ENCODE measurements at regions not wholly inside any gene's neighbourhood (a gene's known extent, or its start where the extent isn't known, plus 50 kb on each side); places are given as distances from the start of the nearest gene placed in this dataset.

DNA sequence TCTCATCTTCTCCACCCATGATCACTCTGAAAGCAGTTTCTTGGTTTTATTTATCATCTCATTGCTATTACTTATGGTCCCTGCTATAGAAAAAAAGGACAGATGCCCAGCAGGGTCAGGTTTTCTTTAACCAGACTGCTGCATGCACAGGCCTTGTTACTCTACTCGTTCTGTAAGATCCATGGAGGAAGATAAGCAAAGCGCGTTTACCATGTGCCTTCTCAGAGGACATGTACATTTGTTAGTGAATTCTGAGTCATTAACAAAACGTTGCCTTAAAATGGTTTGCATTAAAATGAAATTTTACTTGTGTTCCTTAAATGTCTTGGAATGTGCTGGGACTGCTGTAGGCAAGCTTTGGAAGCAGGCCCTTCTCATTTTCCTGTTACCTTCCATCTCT lies 657.3 kb upstream of the KCNMB2 start:
- TF ChIP-seq POLR2A (IDR thresholded peaks at IDR 0.05; ENCODE audit: low read depth, low read length) (no peak), TAF1 (IDR thresholded peaks at IDR 0.05; ENCODE audit: borderline replicate concordance, low read depth, low read length) (no peak)
